Neural cell (in vitro differentiated cells): ENCODE measurements at regions not wholly inside any gene's neighbourhood (a gene's known extent, or its start where the extent isn't known, plus 50 kb on each side); places are given as distances from the start of the nearest gene placed in this dataset.

ENCODE experiments used
- CTCF ChIP-seq: fragments of 450-650 bp; IDR thresholded peaks from 2 replicates; pipeline ENCODE4 v1.5.1; 2014; ENCODE audit warnings: antibody characterized with exemption, mild to moderate bottlenecking, moderate library complexity; ENCODE audit not compliant: poor library complexity, severe bottlenecking
- EZH2 ChIP-seq: fragments of 200-600, 300-800 bp; shearing (Covaris generic), sonication (generic); IDR thresholded peaks from 2 replicates; pipeline ENCODE4 v1.6.1; 2014; ENCODE audit warnings: antibody characterized with exemption, low read length, borderline replicate concordance, mild to moderate bottlenecking; ENCODE audit not compliant: insufficient read depth, poor library complexity, severe bottlenecking

GRCh38 chr4:28774344-28774743 lies 1913.7 kb downstream of the STIM2 start:
- TF ChIP-seq CTCF (no peak), EZH2 (no peak)
